Astrocyte (in vitro differentiated cells and primary cell): ENCODE measurements at regions not wholly inside any gene's neighbourhood (a gene's known extent, or its start where the extent isn't known, plus 50 kb on each side); places are given as distances from the start of the nearest gene placed in this dataset.

Experiments
- CTCF ChIP-seq: IDR thresholded peaks from 2 replicates; pipeline ENCODE4 v1.5.1; 2011; ENCODE audit warnings: low read depth, mild to moderate bottlenecking, inconsistent platforms, low read length, moderate library complexity; ENCODE audit not compliant: insufficient read depth
- EZH2 ChIP-seq: IDR thresholded peaks from 2 replicates; pipeline ENCODE4 v1.6.1; 2012; ENCODE audit warnings: mild to moderate bottlenecking, low read length, inconsistent platforms; ENCODE audit not compliant: insufficient read depth

- TF ChIP-seq CTCF, result no peak
- no peak for TF ChIP-seq EZH2
These were observed 89.1 kb downstream of the MID1IP1 start for GRCh38 chrX:38890326-38890725.
